Subcutaneous abdominal adipose tissue (tissue), 5 donors: ENCODE measurements at regions not wholly inside any gene's neighbourhood (a gene's known extent, or its start where the extent isn't known, plus 50 kb on each side); places are given as distances from the start of the nearest gene placed in this dataset.
"Not testable (repeated sequence)": the region's sequence is repeated elsewhere in the genome, so short reads cannot be mapped to it uniquely, and the experiment has no call there.

Experiments used
- H3K27ac ChIP-seq: one replicate; pipeline ENCODE4 v1.7.0; 2013; ENCODE audit warnings: low read depth, mild to moderate bottlenecking, inconsistent platforms, low read length, moderate library complexity
- H3K27me3 ChIP-seq, 5 donors: one replicate each; pipeline ENCODE4 v1.7.0; 2013; ENCODE audit warnings: low read length in 5 of 5, inconsistent platforms in 1 of 5; ENCODE audit not compliant: control insufficient read depth in 5 of 5, insufficient read depth in 4 of 5
- H3K36me3 ChIP-seq, 5 donors: one replicate each; pipeline ENCODE4 v1.7.0; 2013; ENCODE audit warnings: low read length in 5 of 5; ENCODE audit not compliant: control insufficient read depth in 5 of 5, insufficient read depth in 5 of 5
- H3K4me1 ChIP-seq, 5 donors: one replicate each; pipeline ENCODE4 v1.7.0; 2013; ENCODE audit warnings: low read length in 5 of 5, mild to moderate bottlenecking in 3 of 5, moderate library complexity in 1 of 5; ENCODE audit not compliant: control insufficient read depth in 5 of 5, insufficient read depth in 5 of 5
- H3K4me3 ChIP-seq, 5 donors: one replicate each; pipeline ENCODE4 v1.7.0; 2013; ENCODE audit warnings: low read length in 5 of 5, low read depth in 1 of 5
- H3K9ac ChIP-seq, 5 donors: one replicate each; pipeline ENCODE4 v1.7.0; 2013; ENCODE audit warnings: low read length in 5 of 5, mild to moderate bottlenecking in 4 of 5, moderate library complexity in 3 of 5
- H3K9me3 ChIP-seq, 5 donors: one replicate each; pipeline ENCODE4 v1.7.0; 2013; ENCODE audit warnings: low read length in 5 of 5; ENCODE audit not compliant: control insufficient read depth in 5 of 5
- donor health status: healthy.
- donor health status: healthy.
- donor health status: healthy.
- donor health status: healthy.
- donor health status: healthy.

DNA sequence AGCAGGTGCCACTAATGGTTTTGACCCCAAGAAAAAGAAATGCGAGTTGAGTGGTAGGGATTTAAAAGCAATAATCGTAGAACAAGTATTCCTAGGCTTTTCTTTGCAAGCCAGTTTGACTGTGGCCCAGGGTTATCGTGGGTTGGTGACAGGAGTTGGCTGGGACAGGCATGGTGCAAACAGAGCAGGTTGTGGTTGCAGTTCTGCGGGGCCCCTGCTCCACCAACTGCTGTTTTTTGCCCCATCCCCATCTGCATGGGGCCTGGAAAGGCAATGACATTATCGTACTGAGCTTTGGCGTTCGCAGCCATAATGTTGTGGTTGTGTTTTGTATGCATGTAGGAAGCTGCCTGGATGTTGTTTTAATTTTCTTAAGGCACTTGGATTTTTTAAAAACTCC, 274.0 kb downstream of the TSN start:
- Histone ChIP-seq H3K27ac (no peak overlapping the region), H3K4me1 (no peaks in the 10 kb centered on the region), H3K9ac (no peak overlapping the region), H3K9me3 (no peaks in the 10 kb centered on the region), H3K27me3 (peaks cover 0 to 6% (median 0%) of the 10 kb centered on the region in 5 donors), H3K4me3 (no peak overlapping the region), H3K36me3 (no peaks in the 10 kb centered on the region)

DNA sequence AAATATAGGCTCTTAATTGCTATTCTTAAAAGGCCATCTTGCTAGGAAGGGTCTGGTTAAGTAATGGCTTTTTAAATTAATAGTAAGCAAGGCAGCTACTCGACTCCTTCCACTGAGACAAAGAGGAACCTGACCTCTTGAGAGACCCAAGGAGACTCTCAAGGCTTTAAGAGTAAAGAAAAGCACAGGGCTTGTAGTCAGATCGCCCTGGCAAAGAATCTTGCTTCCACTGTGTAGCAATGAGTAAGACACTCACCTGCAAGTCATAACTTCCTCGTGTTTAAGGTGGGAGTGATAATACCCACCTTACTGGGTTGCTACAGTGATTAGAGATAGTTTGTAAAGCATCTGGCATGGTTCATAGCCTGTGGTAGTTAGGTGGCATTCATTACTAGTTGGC, 274.5 kb downstream of the TSN start:
- Histone ChIP-seq H3K4me1 (no peaks in the 10 kb centered on the region), H3K27ac (no peak overlapping the region), H3K9me3 (no peaks in the 10 kb centered on the region), H3K36me3 (no peaks in the 10 kb centered on the region), H3K27me3 (peaks cover 0 to 6% (median 0%) of the 10 kb centered on the region in 5 donors), H3K9ac (no peak overlapping the region), H3K4me3 (no peak overlapping the region)

DNA sequence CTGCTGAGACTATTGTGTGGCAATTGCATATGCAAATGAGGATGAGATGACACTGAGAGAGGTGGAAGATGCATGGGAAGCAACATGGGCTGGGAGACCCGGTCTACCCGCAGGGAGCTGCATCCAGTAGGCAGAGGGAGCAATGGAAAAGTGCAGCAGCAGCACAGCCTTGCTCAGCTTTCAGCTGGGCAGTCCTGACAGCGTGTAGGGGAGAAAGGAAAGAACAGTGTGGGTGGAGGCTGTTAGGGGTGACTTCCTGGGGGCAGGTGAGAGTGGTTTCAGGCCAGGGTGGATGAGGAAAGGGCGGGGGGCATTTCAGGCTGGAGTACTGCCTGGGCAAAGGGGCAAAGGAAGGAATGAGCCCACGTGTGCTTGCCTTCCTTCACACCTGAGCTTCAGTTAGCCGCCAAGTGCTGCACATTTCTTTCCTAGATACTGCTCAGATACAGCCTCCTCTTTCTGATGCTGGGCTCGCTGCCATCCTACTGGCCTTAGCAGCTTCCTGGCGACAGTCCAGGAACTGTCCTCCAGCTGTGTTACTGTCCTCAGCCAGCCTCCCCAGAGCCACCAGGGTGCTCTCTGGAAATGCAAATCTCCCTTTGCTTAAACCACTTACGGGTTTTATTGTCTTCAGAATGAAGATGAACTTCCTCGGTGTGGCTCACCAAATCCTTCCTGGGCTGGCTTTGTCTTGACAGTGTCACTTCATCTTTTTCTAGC, 276.3 kb downstream of the TSN start:
- Histone ChIP-seq H3K27ac (no peak overlapping the region), H3K9ac (no peak overlapping the region)

DNA sequence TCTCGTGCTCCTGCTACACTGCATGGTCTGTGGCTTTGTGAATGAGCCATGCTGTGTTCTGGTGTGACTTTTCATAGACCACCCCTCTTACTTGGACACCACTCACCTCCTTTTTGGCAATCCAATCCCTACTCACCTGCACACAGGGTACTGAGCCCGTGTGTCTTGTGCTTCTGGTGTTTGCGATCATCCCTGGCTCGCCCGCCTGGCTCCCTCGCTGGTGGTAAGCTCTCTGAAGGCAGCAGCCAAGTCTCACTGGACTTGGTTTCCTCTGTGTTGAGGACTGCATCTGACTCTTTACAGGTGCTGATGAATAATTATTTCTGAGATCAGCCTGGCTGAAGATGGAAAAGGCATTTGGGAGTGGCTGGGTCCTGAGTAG, 276.8 kb downstream of the TSN start:
- no peaks in the 10 kb centered on the region for H3K9me3 ChIP-seq
- H3K4me1 ChIP-seq, result no peaks in the 10 kb centered on the region
- no peak overlapping the region for H3K9ac ChIP-seq
- H3K27ac ChIP-seq, result no peak overlapping the region
- no peaks in the 10 kb centered on the region for H3K36me3 ChIP-seq
- no peak overlapping the region for H3K4me3 ChIP-seq
- H3K27me3 ChIP-seq, result peaks cover 0 to 6% (median 0%) of the 10 kb centered on the region in 5 donors

More for the DNA sequence above, 276.3 kb downstream of the TSN start:
- Histone ChIP-seq H3K27me3 (peaks cover 0 to 6% (median 0%) of the 10 kb centered on the region in 5 donors), H3K9me3 (no peaks in the 10 kb centered on the region), H3K36me3 (no peaks in the 10 kb centered on the region), H3K4me3 (no peak overlapping the region), H3K4me1 (no peaks in the 10 kb centered on the region)

DNA sequence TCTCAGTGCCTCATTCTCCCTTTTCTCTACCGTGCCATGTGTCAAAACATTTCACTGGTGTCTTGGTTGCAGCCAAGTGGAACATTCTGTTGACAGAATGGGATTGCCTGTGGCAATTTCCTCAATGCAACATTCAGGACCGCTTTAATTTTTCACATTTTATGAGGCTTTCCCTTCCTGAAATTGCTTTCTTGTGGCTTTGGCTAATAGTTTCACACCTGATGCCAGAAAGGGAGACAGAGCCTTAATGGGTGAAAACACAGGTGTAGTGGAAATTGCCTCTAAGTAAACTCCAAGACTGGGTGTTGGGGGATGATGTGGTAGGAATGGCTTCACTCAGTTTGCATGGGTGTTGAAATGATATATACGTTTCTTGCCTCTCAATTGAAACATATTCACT, 278.3 kb downstream of the TSN start:
- peaks cover 0 to 6% (median 0%) of the 10 kb centered on the region in 5 donors for H3K27me3 ChIP-seq
- H3K9me3 ChIP-seq, result no peaks in the 10 kb centered on the region
- no peak overlapping the region for H3K27ac ChIP-seq
- no peak overlapping the region for H3K4me3 ChIP-seq
- no peak overlapping the region for H3K9ac ChIP-seq
- no peaks in the 10 kb centered on the region for H3K36me3 ChIP-seq
- no peaks in the 10 kb centered on the region for H3K4me1 ChIP-seq

DNA sequence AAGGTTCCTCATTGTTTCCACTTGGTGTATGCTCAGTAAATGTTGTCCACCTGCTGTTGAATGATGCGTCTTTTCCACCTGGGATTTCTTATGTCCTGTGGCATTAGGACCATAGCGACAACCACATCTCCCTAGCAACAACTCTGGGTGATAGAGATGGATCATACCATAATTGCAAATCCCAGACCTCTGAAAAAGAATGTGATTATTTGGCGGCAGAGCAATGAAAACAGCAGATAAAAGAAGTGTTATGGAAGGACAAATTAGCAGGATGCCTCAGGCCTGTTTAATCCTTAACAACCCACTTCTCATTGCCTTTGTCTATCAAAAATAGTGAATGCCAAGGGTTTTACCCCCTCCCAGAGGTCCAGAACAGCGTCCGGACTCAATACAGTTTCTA, 278.9 kb downstream of the TSN start:
- Histone ChIP-seq H3K4me3 (no peak overlapping the region), H3K4me1 (no peaks in the 10 kb centered on the region), H3K27me3 (peaks cover 0 to 6% (median 0%) of the 10 kb centered on the region in 5 donors), H3K9me3 (no peaks in the 10 kb centered on the region), H3K27ac (no peak overlapping the region), H3K36me3 (no peaks in the 10 kb centered on the region), H3K9ac (no peak overlapping the region)

DNA sequence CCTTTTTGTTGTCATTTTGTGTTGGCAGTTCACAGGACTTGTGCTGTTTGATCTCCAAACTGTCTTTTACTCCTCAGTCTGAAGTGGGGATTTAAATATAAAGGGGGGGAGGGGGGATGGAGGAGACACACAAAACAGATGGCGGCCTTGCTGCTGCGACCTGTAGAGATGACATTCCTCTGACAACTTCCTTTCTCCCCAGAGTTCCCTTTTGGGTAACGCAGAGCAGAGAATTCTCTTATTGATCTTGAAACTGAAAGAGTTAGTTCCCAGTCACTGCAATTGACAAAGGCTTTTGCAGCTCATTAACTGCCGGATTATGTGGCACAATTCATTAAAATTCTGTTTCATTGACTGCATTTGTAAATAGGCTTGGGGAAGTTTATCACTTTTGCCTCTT, 279.3 kb downstream of the TSN start:
- Histone ChIP-seq H3K9me3 (peaks cover 0 to 3% (median 0%) of the 10 kb centered on the region in 5 donors), H3K4me3 (no peak overlapping the region), H3K27ac (no peak overlapping the region), H3K27me3 (peaks cover 0 to 6% (median 0%) of the 10 kb centered on the region in 5 donors), H3K9ac (no peak overlapping the region), H3K4me1 (no peaks in the 10 kb centered on the region), H3K36me3 (no peaks in the 10 kb centered on the region)

DNA sequence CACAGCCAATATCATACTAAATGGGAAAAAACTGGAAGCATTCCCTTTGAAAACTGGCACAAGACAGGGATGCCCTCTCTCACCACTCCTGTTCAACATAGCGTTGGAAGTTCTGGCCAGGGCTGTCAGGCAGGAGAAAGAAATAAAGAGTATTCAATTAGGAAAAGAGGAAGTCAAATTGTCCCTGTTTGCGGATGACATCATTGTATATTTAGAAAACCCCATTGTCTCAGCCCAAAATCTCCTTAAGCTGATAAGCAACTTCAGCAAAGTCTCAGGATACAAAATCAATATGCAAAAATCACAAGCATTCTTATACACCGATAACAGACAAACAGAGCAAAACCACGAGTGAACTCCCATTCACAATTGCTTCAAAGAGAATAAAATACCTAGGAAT, 283.4 kb downstream of the TSN start:
- not testable (repeated sequence) for H3K27ac ChIP-seq, H3K9ac ChIP-seq, H3K9me3 ChIP-seq, H3K36me3 ChIP-seq, H3K4me3 ChIP-seq, H3K4me1 ChIP-seq, H3K27me3 ChIP-seq

DNA sequence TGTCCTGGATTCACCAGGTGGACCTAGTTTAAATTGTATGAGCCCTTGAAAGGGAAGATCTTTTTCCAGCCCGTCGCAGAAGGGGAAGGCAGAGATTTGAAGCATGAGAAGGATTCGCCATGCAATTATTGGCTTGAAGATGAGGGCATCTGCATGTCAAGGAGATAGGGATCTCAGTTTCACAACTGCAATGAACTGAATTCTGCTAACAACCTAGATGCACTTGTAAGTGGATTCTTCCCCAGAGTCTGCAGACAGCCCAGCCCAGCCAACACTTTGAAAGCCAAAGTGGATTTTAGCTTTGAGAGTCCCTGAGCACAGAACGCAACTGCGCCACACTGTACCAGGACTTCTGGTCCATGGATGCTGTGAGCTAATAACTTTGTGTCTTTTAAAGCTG, 286.0 kb downstream of the TSN start:
- Histone ChIP-seq H3K27me3 (peaks cover 0 to 6% (median 0%) of the 10 kb centered on the region in 5 donors), H3K4me1 (no peaks in the 10 kb centered on the region), H3K4me3 (no peak overlapping the region), H3K36me3 (no peaks in the 10 kb centered on the region), H3K27ac (no peak overlapping the region), H3K9ac (no peak overlapping the region), H3K9me3 (peaks cover 0 to 4% (median 0%) of the 10 kb centered on the region in 5 donors)

DNA sequence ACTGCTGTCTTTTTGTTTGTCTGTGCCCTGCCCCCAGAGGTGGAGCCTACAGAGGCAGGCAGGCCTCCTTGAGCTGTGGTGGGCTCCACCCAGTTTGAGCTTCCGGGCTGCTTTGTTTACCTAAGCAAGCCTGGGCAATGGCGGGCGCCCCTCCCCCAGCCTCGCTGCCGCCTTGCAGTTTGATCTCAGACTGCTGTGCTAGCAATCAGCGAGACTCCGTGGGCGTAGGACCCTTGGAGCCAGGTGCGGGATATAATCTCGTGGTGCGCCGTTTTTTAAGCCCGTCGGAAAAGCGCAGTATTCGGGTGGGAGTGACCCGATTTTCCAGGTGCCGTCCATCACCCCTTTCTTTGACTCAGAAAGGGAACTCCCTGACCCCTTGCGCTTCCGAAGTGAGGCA, 296.2 kb downstream of the TSN start:
- not testable (repeated sequence) for H3K9ac ChIP-seq, H3K4me1 ChIP-seq, H3K4me3 ChIP-seq, H3K36me3 ChIP-seq, H3K27ac ChIP-seq, H3K27me3 ChIP-seq, H3K9me3 ChIP-seq
